Erythroblast (primary cell): ENCODE measurements at regions not wholly inside any gene's neighbourhood (a gene's known extent, or its start where the extent isn't known, plus 50 kb on each side); places are given as distances from the start of the nearest gene placed in this dataset.

Experiments
- DNase-seq, 2 experiments: peaks; one replicate each; lab custom pipeline; 2025; lab: John Stamatoyannopoulos, UW
- GATA1 ChIP-seq: IDR thresholded peaks from 2 replicates; pipeline ENCODE4 v1.6.1; 2011; ENCODE audit warnings: low read depth, mild to moderate bottlenecking, control low read depth, low read length, moderate library complexity
- POLR2A ChIP-seq: IDR thresholded peaks from 2 replicates; pipeline ENCODE4 v1.6.1; 2011; ENCODE audit warnings: mild to moderate bottlenecking, low read length

- TF ChIP-seq GATA1 (no peak), POLR2A (no peak)
- no peak for DNase-seq
These were observed 605.6 kb upstream of the TEX47 start for GRCh38 chr7:89401099-89401498.

- TF ChIP-seq GATA1 (no peak), POLR2A (no peak)
- DNase-seq = no peak
These were observed 606.2 kb upstream of the TEX47 start for GRCh38 chr7:89401690-89402089.

- no peak for TF ChIP-seq GATA1
- no peak for TF ChIP-seq POLR2A
- DNase-seq = no peak
These were observed 656.4 kb upstream of the TEX47 start for GRCh38 chr7:89451911-89452310.

GRCh38 chr7:89456556-89456955, 661.0 kb upstream of the TEX47 start:
- TF ChIP-seq GATA1 = no peak
- no peak for TF ChIP-seq POLR2A
- no peak for DNase-seq

GRCh38 chr7:89458114-89458513, 662.6 kb upstream of the TEX47 start:
- TF ChIP-seq GATA1 = no peak
- TF ChIP-seq POLR2A = no peak

GRCh38 chr7:89474456-89474855, 678.9 kb upstream of the TEX47 start:
- no peak for TF ChIP-seq POLR2A
- no peak for TF ChIP-seq GATA1
- no peak for DNase-seq

More at GRCh38 chr7:89458114-89458513, 662.6 kb upstream of the TEX47 start:
- no peak for DNase-seq

- no peak for TF ChIP-seq GATA1
- no peak for TF ChIP-seq POLR2A
- DNase-seq = no peak
These were observed 676.3 kb upstream of the STEAP1 start for GRCh38 chr7:89477991-89478390.

GRCh38 chr7:89495704-89496103, 658.6 kb upstream of the STEAP1 start:
- no peak for DNase-seq
- TF ChIP-seq GATA1 = no peak
- TF ChIP-seq POLR2A = no peak

GRCh38 chr7:89500084-89500483, 654.2 kb upstream of the STEAP1 start:
- no peak for DNase-seq
- TF ChIP-seq POLR2A (no peak), GATA1 (no peak)

- DNase-seq = no peak
- TF ChIP-seq GATA1 (no peak), POLR2A (no peak)
These were observed 651.0 kb upstream of the STEAP1 start for GRCh38 chr7:89503281-89503680.

GRCh38 chr7:89507034-89507433, 647.2 kb upstream of the STEAP1 start:
- DNase-seq = no peak
- TF ChIP-seq GATA1 (no peak), POLR2A (no peak)

GRCh38 chr7:89511900-89512299, 642.4 kb upstream of the STEAP1 start:
- TF ChIP-seq GATA1 (no peak), POLR2A (no peak)
- no peak for DNase-seq

GRCh38 chr7:89514970-89515369, 639.3 kb upstream of the STEAP1 start:
- TF ChIP-seq GATA1 = no peak
- no peak for TF ChIP-seq POLR2A
- no peak for DNase-seq

GRCh38 chr7:89517815-89518214, 636.5 kb upstream of the STEAP1 start:
- TF ChIP-seq GATA1 (no peak), POLR2A (no peak)
- no peak for DNase-seq

- no peak for DNase-seq
- TF ChIP-seq GATA1 (no peak), POLR2A (no peak)
These were observed 604.5 kb upstream of the STEAP1 start for GRCh38 chr7:89549768-89550167.

GRCh38 chr7:89554209-89554608, 600.1 kb upstream of the STEAP1 start:
- no peak for DNase-seq
- TF ChIP-seq POLR2A (no peak), GATA1 (no peak)
